Mucosa of rectum (tissue), 2 donors: ENCODE measurements at regions not wholly inside any gene's neighbourhood (a gene's known extent, or its start where the extent isn't known, plus 50 kb on each side); places are given as distances from the start of the nearest gene placed in this dataset.

Experiments
- H3K27ac ChIP-seq, 2 donors: one replicate each; pipeline ENCODE4 v1.7.0; 2013; ENCODE audit warnings: inconsistent platforms in 2 of 2, low read depth in 2 of 2, low read length in 2 of 2
- H3K27me3 ChIP-seq, 2 donors: one replicate each; pipeline ENCODE4 v1.7.0; 2013; ENCODE audit warnings: low read length in 2 of 2; ENCODE audit not compliant: control insufficient read depth in 2 of 2, insufficient read depth in 2 of 2
- H3K36me3 ChIP-seq, 2 donors: one replicate each; pipeline ENCODE4 v1.7.0; 2013; ENCODE audit warnings: low read length in 2 of 2; ENCODE audit not compliant: control insufficient read depth in 2 of 2, insufficient read depth in 2 of 2
- H3K4me1 ChIP-seq, 2 donors: one replicate each; pipeline ENCODE4 v1.7.0; 2013; ENCODE audit warnings: low read length in 2 of 2, mild to moderate bottlenecking in 1 of 2; ENCODE audit not compliant: control insufficient read depth in 2 of 2, insufficient read depth in 2 of 2
- H3K4me3 ChIP-seq, 2 donors: one replicate each; pipeline ENCODE4 v1.7.0; 2013; ENCODE audit warnings: low read length in 2 of 2
- H3K9ac ChIP-seq, 2 donors: one replicate each; pipeline ENCODE4 v1.7.0; 2013; ENCODE audit warnings: low read length in 2 of 2, low read depth in 1 of 2, mild to moderate bottlenecking in 1 of 2
- H3K9me3 ChIP-seq, 2 donors: one replicate each; pipeline ENCODE4 v1.7.0; 2013; ENCODE audit warnings: low read length in 2 of 2; ENCODE audit not compliant: control insufficient read depth in 2 of 2
- donor health status: healthy.
- donor health status: Normal muscosa, but diverticular disease.

DNA sequence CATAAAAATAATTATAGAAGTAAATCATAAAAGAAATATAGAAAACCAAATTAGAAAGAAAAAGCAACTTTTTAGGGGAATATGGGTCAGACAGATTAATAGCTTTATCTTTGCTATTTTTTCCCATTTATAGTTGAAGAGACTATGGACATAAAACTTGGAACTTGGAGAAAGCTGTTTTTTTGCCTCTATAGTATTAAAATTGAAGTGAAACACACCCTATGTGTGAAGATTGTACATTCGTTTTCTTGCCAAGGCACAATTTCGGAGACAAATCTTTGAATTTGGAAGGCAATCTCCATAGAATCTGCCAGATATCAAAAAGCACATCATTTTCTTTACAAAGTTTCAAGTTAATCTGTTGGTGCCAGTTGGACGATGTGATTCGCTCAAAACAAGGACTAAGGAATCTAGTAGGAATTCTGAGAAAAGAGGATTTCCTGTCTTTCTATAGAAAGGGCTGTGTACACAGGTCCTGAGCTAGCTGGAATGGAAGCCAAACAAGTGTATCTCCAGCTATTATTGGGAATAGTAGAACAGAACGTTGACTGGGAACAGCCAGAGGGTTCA, 156.3 kb downstream of the SLC7A11 start:
- no peaks in the 10 kb centered on the region for H3K4me1 ChIP-seq
- H3K27ac ChIP-seq, result no peak overlapping the region
- H3K9ac ChIP-seq, result no peak overlapping the region
- H3K4me3 ChIP-seq, result no peak overlapping the region
- H3K36me3 ChIP-seq, result no peaks in the 10 kb centered on the region
- H3K9me3 ChIP-seq, result no peaks in the 10 kb centered on the region
- H3K27me3 ChIP-seq, result no peaks in the 10 kb centered on the region

DNA sequence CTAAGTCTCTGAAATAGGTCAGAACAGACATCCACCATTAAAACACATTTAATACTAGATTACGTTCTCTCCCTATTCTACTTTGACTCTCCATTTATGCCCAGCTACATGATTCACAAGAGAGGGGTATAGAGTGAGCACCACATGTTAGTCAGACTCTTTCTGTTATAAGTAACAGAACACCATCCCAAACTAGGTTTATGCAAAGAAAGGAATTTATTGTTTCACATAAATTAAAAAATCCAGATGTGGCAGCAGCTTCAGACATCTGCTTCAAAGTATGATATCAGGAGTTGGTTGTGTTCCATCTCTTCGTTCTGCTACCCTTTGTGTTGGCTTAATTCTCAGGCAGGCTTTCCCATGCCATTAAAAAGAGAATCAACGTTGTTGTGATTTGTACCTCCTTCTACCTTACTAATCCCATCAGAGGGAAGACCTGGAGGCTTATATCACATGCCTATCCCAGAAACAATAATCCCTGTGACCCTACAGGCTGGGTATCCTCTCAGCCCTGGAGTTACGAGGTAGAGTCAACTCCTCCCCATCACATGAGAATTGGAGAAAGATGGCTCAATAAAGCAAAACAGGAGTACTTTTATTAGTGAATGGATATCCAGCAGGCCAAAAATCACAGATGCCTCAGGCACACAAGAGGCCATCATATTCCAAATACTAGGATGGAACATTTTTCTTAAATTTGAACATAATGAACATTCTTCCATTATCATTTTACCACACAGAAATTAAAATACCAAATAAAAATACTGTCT, 163.2 kb downstream of the SLC7A11 start:
- Histone ChIP-seq H3K4me1 (no peaks in the 10 kb centered on the region), H3K9me3 (no peaks in the 10 kb centered on the region), H3K36me3 (no peaks in the 10 kb centered on the region), H3K27me3 (no peaks in the 10 kb centered on the region), H3K27ac (no peak overlapping the region), H3K9ac (no peak overlapping the region), H3K4me3 (no peak overlapping the region)

DNA sequence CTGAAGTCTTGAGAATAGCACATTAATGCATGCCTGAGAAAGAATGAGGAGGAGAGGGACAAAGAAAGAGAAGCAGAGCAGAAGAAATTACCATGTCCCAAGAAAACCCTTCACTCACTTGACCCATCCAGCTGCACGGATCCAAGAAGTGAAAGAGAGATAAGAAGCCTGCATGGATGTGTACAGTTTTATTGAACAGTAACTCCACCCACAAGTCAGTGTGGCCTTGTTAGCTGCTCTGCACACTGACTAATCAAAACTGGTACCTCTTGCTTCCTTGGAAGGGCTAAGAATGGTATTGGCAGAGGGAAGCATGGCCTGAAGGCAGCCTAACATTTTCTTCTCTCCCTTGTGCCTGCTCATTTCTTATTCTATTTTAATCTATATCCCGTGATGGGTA, 163.9 kb downstream of the SLC7A11 start:
- no peaks in the 10 kb centered on the region for H3K36me3 ChIP-seq
- no peak overlapping the region for H3K27ac ChIP-seq
- no peaks in the 10 kb centered on the region for H3K4me1 ChIP-seq
- no peaks in the 10 kb centered on the region for H3K9me3 ChIP-seq
- H3K27me3 ChIP-seq, result no peaks in the 10 kb centered on the region
- no peak overlapping the region for H3K4me3 ChIP-seq
- no peak overlapping the region for H3K9ac ChIP-seq

DNA sequence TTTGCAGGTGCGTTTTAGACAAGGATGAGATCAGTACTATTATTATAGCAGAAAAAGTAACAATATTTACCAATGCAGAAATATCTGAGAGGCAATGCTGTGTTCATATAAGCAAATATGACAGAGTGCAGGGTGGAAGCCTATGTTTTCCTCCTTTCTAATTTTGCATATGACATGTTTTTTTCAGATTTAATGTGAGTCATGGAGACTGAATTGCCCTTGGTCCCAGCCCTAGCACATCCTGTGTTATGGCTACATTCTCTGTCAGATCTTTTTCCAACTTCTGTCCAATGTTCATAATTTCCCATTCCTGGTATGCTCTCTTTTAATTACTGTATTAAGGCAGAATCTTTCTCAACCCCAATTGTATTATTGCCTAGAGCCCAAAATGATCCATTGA, 165.6 kb downstream of the SLC7A11 start:
- Histone ChIP-seq H3K4me1 (no peaks in the 10 kb centered on the region), H3K9me3 (no peaks in the 10 kb centered on the region), H3K4me3 (no peak overlapping the region), H3K27ac (no peak overlapping the region), H3K27me3 (no peaks in the 10 kb centered on the region), H3K9ac (no peak overlapping the region), H3K36me3 (no peaks in the 10 kb centered on the region)

DNA sequence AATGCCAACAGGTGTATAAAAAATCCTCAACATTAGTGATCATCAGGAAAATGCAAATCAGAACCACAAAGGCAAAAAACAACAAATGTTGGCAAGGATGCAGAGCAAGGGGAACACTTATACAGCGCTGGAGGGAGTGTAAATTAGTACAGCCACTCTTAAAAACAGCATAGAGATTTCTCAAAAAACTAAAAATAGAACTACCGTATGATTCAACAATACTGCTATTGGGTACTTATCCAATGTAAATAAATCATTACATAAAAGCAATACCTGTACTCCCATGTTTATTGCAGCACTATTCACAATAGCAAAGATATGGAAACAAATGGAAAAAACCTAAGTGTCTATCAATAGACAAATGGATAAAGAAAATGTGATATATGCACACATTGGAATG, 171.3 kb downstream of the SLC7A11 start:
- H3K36me3 ChIP-seq, result no peaks in the 10 kb centered on the region
- no peaks in the 10 kb centered on the region for H3K4me1 ChIP-seq
- no peak overlapping the region for H3K9ac ChIP-seq
- H3K9me3 ChIP-seq, result no peaks in the 10 kb centered on the region
- no peak overlapping the region for H3K27ac ChIP-seq
- H3K4me3 ChIP-seq, result no peak overlapping the region
- H3K27me3 ChIP-seq, result no peaks in the 10 kb centered on the region

DNA sequence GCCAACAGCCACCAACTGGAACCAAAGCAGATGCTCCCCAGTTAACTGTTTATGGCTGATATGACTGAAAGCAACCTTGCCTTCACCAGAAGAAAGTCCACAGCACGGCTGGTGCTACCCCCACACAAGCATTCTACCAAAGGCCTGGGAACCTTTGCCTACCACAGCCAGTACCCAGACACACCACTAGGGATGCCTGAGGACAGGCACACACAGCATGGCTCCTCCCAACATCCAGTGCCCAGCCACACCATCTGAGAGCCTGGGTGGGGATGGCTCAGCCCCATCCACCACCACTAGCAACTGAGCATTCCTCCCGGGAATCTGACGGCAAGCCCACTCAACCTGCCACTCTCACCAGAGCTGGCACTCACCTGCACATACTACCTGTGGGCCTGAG, 178.6 kb downstream of the SLC7A11 start:
- H3K9me3 ChIP-seq, result no peaks in the 10 kb centered on the region

DNA sequence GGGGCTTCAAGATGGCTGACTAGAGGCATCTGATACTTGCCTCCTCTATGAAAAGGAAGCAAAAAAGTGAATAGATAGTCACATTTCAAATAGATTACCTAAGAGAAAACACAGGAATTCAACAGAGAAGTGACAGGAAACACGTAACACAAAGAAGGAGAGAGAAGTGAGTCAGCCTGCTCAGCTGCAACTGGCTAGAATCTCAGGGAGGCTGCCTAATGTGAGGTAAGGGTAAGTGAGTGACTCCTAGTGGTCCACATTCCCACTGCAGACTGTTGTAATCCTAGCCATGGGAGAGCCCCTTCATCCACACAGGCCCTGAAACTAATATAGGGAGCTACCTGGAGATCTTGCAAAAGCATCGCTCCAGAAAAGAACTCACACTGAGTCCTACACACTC, 179.2 kb downstream of the SLC7A11 start:
- no peak overlapping the region for H3K9ac ChIP-seq
- H3K4me1 ChIP-seq, result no peaks in the 10 kb centered on the region
- no peaks in the 10 kb centered on the region for H3K27me3 ChIP-seq
- no peaks in the 10 kb centered on the region for H3K36me3 ChIP-seq
- H3K9me3 ChIP-seq, result no peaks in the 10 kb centered on the region
- H3K27ac ChIP-seq, result no peak overlapping the region
- no peak overlapping the region for H3K4me3 ChIP-seq

More for the DNA sequence above, 178.6 kb downstream of the SLC7A11 start:
- Histone ChIP-seq H3K36me3 (no peaks in the 10 kb centered on the region), H3K27ac (no peak overlapping the region), H3K27me3 (no peaks in the 10 kb centered on the region), H3K9ac (no peak overlapping the region), H3K4me1 (no peaks in the 10 kb centered on the region), H3K4me3 (no peak overlapping the region)

DNA sequence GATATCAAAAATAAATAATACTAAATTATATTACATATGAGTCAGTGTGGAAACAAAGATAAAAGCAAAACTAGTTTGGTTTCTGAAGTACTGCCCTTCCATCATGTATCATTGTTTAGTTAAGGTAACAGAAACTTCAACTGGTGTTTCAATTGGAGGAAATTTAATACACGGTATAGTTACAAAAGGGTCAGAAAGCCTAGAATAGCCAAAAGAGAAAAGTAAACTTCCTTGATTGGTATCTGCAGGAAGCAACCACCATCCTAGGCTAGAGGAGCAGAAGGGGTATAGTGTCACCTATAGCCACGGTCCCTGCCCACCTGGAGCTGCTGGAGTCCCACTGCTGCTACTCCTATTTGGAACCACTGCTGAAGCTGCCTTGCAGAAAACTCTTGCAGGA, 185.6 kb downstream of the SLC7A11 start:
- no peak overlapping the region for H3K9ac ChIP-seq

DNA sequence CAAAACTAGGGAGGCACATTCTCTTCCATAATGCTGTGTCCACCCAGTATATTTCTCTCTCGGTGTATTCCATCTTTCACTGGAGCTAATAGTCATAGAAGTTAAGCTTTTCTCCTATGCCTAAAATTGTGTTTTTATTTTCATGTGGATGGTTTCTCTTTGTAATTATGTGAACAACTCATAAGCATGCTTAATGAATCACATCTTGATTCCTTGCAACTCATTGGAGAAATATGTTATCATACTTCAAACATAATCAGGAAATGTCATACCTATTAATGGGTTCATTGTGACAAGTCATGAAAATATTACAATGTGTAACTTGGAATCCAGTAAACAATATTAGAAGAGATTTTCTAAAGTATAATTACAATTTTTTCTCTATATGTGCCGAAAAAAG, 186.3 kb downstream of the SLC7A11 start:
- no peak overlapping the region for H3K27ac ChIP-seq
- no peaks in the 10 kb centered on the region for H3K36me3 ChIP-seq
- H3K27me3 ChIP-seq, result no peaks in the 10 kb centered on the region
- no peaks in the 10 kb centered on the region for H3K4me1 ChIP-seq
- no peaks in the 10 kb centered on the region for H3K9me3 ChIP-seq
- H3K9ac ChIP-seq, result no peak overlapping the region
- H3K4me3 ChIP-seq, result no peak overlapping the region

More for the DNA sequence above, 185.6 kb downstream of the SLC7A11 start:
- H3K27ac ChIP-seq, result no peak overlapping the region
- no peaks in the 10 kb centered on the region for H3K27me3 ChIP-seq
- no peaks in the 10 kb centered on the region for H3K9me3 ChIP-seq
- no peak overlapping the region for H3K4me3 ChIP-seq
- H3K4me1 ChIP-seq, result no peaks in the 10 kb centered on the region
- H3K36me3 ChIP-seq, result no peaks in the 10 kb centered on the region

DNA sequence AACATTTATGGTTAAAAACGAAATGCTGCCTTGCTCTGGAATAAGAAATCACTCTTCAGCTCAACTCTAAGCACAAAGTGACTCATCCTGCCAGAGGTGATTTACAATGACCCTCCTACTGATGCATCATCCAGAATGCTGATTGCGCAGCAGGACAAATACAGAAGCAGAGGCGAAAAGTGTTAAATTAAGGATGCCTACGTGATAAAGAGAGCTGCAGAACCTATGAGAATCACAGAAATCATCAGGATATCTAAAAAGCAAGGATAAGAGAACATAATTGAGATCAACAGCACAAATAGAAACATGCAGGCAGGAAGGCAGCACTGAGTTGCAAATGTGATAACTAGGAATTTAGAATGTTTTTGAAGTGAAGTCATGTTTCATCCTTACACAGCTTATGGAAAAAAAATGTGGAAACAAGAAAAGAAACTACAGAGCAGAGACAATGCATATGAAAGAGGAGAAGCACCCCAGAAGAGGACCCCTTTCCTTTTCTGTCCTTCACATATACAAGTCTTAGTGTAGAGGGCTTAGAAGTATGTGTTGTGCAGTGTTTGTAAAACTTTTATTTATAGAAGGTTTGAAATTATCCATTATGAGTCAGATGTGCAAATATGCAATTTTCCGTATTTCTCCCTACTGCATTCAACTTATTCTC, 188.4 kb downstream of the SLC7A11 start:
- no peak overlapping the region for H3K9ac ChIP-seq
- H3K9me3 ChIP-seq, result no peaks in the 10 kb centered on the region
- no peaks in the 10 kb centered on the region for H3K4me1 ChIP-seq
- H3K27ac ChIP-seq, result no peak overlapping the region
- no peaks in the 10 kb centered on the region for H3K36me3 ChIP-seq
- no peak overlapping the region for H3K4me3 ChIP-seq
- no peaks in the 10 kb centered on the region for H3K27me3 ChIP-seq
